ENCODE measurements at regions not wholly inside any gene's neighbourhood (a gene's known extent, or its start where the extent isn't known, plus 50 kb on each side); places are given as distances from the start of the nearest gene placed in this dataset.

- TF ChIP-seq, protein P1, sequence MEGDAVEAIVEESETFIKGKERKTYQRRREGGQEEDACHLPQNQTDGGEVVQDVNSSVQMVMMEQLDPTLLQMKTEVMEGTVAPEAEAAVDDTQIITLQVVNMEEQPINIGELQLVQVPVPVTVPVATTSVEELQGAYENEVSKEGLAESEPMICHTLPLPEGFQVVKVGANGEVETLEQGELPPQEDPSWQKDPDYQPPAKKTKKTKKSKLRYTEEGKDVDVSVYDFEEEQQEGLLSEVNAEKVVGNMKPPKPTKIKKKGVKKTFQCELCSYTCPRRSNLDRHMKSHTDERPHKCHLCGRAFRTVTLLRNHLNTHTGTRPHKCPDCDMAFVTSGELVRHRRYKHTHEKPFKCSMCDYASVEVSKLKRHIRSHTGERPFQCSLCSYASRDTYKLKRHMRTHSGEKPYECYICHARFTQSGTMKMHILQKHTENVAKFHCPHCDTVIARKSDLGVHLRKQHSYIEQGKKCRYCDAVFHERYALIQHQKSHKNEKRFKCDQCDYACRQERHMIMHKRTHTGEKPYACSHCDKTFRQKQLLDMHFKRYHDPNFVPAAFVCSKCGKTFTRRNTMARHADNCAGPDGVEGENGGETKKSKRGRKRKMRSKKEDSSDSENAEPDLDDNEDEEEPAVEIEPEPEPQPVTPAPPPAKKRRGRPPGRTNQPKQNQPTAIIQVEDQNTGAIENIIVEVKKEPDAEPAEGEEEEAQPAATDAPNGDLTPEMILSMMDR (IDR thresholded peaks at IDR 0.05; ENCODE audit: extremely low read depth, insufficient read depth, missing control alignments) = no peak
- in situ Hi-C loops (cut with MboI; ENCODE audit: low pct_unique_long_range_greater_than_20kb, low sequenced_read_pairs, unreplicated experiment) = no loop called here
- DNase-seq (ENCODE audit: low spot score) = peak; percentile 5
These were observed 235.2 kb upstream of the TNRC6C start for GRCh38 chr17:77723071-77723908.

DNA sequence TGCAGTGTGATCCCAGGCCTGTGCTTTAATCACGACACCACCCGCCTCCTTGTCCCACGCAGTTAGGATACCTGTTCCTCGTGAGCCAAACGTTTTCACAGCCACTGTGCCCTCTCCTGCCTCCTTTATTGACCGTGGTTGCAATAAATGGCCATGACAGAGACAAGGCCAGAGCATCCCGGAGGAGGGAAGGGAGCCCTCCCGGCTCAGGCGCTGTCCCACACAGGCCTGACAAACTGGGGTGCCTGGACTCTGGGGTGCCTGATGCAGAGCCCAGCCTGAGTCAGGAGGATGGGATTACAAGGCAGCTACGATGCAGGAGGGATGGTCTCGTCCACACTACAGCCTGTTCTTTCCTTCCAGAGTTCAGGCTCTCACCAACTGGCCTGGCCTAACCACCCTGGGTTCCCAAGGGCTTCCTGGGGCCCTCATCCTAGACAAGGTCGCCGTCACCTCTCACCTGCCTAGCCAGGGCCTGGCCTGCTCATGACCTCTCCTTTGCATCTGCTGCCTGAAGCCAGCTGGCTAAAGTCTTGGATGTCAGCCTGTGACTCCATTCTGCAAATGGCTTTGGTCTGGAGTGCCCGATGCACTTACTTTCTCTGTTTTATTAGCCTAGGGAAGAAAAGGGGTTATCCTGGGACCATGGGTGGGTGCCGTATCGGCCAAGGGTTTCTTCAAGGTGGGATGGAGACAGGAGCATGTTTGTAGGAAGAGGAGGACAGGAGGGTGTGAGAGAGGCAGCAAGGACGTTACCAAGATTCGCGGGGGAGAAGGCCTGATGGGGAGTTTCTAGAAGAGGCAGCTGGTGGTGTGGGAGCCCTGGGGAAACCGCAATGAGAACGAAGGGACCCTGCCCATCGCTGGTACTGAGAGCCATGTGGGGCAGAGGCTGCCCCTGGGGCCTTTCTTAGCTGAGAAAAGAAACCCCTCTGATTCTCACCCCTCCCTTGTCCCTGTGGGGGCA lies 234.3 kb upstream of the TNRC6C start:
- TF ChIP-seq, protein P1 (IDR thresholded peaks at IDR 0.05; ENCODE audit: extremely low read depth, insufficient read depth, missing control alignments) = no peak
- peak; percentile 4 for DNase-seq (ENCODE audit: low spot score)
- in situ Hi-C loops (cut with MboI; ENCODE audit: low pct_unique_long_range_greater_than_20kb, low sequenced_read_pairs, unreplicated experiment) = no loop called here

DNA sequence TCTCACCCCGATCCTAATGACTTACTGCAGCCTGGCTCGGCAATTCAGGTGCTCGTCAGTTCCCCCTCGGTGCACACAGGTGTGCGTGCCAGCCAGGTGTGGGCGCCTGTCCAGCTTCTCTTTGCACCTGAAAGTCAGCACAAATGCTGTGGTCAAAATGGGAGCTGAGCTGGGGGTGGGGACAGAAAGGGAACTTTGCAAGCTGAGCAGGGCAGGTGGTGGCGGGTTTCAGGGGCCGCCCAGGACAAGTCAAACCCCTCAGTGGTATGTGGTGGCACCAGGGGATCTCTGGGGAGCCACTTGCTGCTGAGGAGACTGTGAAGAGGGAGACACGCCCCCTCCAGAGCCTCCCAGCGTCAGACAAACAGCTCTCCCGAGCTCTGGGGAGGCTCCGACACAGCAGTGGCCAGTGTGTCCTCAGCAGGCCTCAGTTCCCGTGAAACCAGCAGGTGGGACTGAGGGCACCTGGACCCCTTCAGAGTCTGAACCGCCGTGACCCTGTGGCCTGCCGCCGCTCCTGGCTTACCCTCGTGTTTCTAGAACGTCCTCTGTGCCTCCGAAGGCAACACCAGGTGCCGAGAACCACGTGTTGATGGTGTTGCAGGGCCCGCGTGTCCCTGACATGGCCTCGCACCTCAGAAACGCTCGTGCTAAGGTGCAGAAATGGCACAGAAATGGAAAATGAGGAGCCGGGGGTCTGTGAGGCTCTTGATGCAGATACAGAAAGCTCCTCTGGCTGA lies 233.5 kb upstream of the TNRC6C start:
- TF ChIP-seq, protein P1 (IDR thresholded peaks at IDR 0.05; ENCODE audit: extremely low read depth, insufficient read depth, missing control alignments) = no peak
- in situ Hi-C loops (cut with MboI; ENCODE audit: low pct_unique_long_range_greater_than_20kb, low sequenced_read_pairs, unreplicated experiment) = no loop called here
- DNase-seq (ENCODE audit: low spot score) = peak; percentile 20

DNA sequence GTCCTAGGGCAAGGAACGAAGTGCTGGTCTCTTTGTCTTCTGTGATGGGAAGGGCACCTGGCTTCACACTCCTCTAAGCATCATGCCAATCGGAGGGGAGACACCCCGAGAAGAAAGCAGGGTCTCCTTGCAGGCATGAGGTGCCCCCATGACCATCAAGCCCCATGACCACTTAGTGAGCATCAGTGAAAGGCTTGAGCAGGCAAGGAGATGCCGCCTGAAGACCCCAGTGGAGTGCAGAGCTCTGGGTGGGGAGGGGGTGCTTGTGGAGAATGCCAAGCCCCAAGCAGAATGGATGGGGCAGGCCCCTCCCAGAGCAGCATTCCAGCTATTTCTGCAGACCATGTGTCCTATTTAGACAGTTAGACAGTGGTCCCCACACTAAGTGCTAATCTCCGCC lies 232.7 kb upstream of the TNRC6C start:
- TF ChIP-seq, protein P1 (IDR thresholded peaks at IDR 0.05; ENCODE audit: extremely low read depth, insufficient read depth, missing control alignments) = no peak
- DNase-seq (ENCODE audit: low spot score) = peak; percentile 5
- in situ Hi-C loops (cut with MboI; ENCODE audit: low pct_unique_long_range_greater_than_20kb, low sequenced_read_pairs, unreplicated experiment) = no loop called here

GRCh38 chr17:77726549-77727006 lies 231.9 kb upstream of the TNRC6C start:
- TF ChIP-seq, protein P1 (IDR thresholded peaks at IDR 0.05; ENCODE audit: extremely low read depth, insufficient read depth, missing control alignments) = no peak
- no peak for DNase-seq (ENCODE audit: low spot score)
- in situ Hi-C loops (cut with MboI; ENCODE audit: low pct_unique_long_range_greater_than_20kb, low sequenced_read_pairs, unreplicated experiment) = no loop called here

All from GM13977 (cell line).